Endothelial cell of umbilical vein (primary cell): ENCODE measurements at regions not wholly inside any gene's neighbourhood (a gene's known extent, or its start where the extent isn't known, plus 50 kb on each side); places are given as distances from the start of the nearest gene placed in this dataset.

Experiments used
- BruUV-seq: library from RNA; stranded (reverse); fragments of 400-500 nt; replicated peaks from 2 replicates; lab custom pipeline; 2021; lab: Mats Ljungman, UMichigan
- CTCF ChIA-PET: fragments of 300-600, 350-600 bp; sonication (Branson Sonifier 250); formaldehyde crosslinking; loops from one replicate; lab custom pipeline; 2021; ENCODE audit warnings: antibody characterized with exemption, inconsistent platforms; lab: Charles Lee
- POLR2A ChIA-PET: fragments of 300-600, 350-600 bp; sonication (Branson Sonifier 250); formaldehyde crosslinking; loops from one replicate; lab custom pipeline; 2021; ENCODE audit warnings: antibody characterized with exemption, inconsistent platforms; lab: Charles Lee
- DNase-seq: peaks from one replicate; pipeline ENCODE4 v3.0.0-alpha.2; 2011; ENCODE audit warnings: low read depth, low spot score
- FAIRE-seq: peaks from 2 replicates; lab custom pipeline; 2011; peaks lifted over from hg19 to GRCh38; lab: Jason Lieb, UNC
- H2AFZ ChIP-seq: 2 replicates; pipeline ENCODE4 v1.6.0; 2012; ENCODE audit warnings: low read depth, low read length, control low read depth, inconsistent platforms
- H3K27ac ChIP-seq: 2 replicates; pipeline ENCODE4 v1.5.1; 2011; ENCODE audit warnings: low read depth, mild to moderate bottlenecking, control low read depth, low read length, moderate library complexity; ENCODE audit not compliant: insufficient read depth
- H3K27me3 ChIP-seq, 2 experiments: 2 replicates each; pipeline versions ENCODE4 v1.6.0 to v1.6.1; 2011; ENCODE audit warnings: low read length in 2 of 2, mixed read lengths in 1 of 2; ENCODE audit not compliant: control insufficient read depth in 2 of 2, insufficient read depth in 2 of 2
- H3K36me3 ChIP-seq, 2 experiments: 2 replicates in 1 of 2; 3 replicates in 1 of 2; pipeline ENCODE4 v1.5.1; 2011; ENCODE audit warnings: low read length in 2 of 2, mild to moderate bottlenecking in 1 of 2, moderate library complexity in 1 of 2; ENCODE audit not compliant: control insufficient read depth in 2 of 2, insufficient read depth in 2 of 2; ENCODE audit errors: extremely low read depth in 1 of 2
- H3K4me1 ChIP-seq: 3 replicates; pipeline ENCODE4 v1.5.1; 2011; ENCODE audit warnings: mild to moderate bottlenecking, low read length; ENCODE audit not compliant: control insufficient read depth, insufficient read depth; ENCODE audit errors: extremely low read depth
- H3K4me2 ChIP-seq: 2 replicates; pipeline ENCODE4 v1.6.1; 2011; ENCODE audit warnings: low read length, control low read depth, mixed read lengths; ENCODE audit not compliant: insufficient read depth
- H3K4me3 ChIP-seq, 3 experiments: fragments of 200-600 bp in 1 of 3; sonication (generic), shearing (Covaris generic) in 1 of 3; replicated peaks in 1 of 3; 2 replicates each; pipeline ENCODE4 v1.5.1; 2011 to 2016; ENCODE audit warnings: control low read depth in 3 of 3, low read length in 3 of 3, mild to moderate bottlenecking in 2 of 3, inconsistent platforms in 1 of 3, low read depth in 1 of 3, moderate library complexity in 1 of 3; ENCODE audit not compliant: insufficient read depth in 1 of 3
- H3K79me2 ChIP-seq: 2 replicates; pipeline ENCODE4 v1.6.0; 2012; ENCODE audit warnings: low read length, inconsistent platforms; ENCODE audit not compliant: control insufficient read depth, insufficient read depth
- H3K9ac ChIP-seq: replicated peaks from 2 replicates; pipeline ENCODE3; 2011; ENCODE audit warnings: low read length, control low read depth; ENCODE audit not compliant: insufficient read depth; ENCODE audit errors: extremely low read depth
- H3K9me1 ChIP-seq: replicated peaks from 3 replicates; pipeline ENCODE4 v1.6.0; 2011; ENCODE audit warnings: mild to moderate bottlenecking, low read length; ENCODE audit not compliant: control insufficient read depth, insufficient read depth; ENCODE audit errors: extremely low read depth
- H3K9me3 ChIP-seq: replicated peaks from 2 replicates; pipeline ENCODE4 v1.5.1; 2012; ENCODE audit warnings: low read length, inconsistent platforms; ENCODE audit not compliant: control insufficient read depth, insufficient read depth
- H4K20me1 ChIP-seq: replicated peaks from 2 replicates; pipeline ENCODE3; 2011; ENCODE audit warnings: mild to moderate bottlenecking, low read length; ENCODE audit not compliant: control insufficient read depth, insufficient read depth; ENCODE audit errors: extremely low read depth
- EZH2 ChIP-seq: IDR thresholded peaks from 2 replicates; pipeline ENCODE4 v1.6.1; 2012; ENCODE audit warnings: borderline replicate concordance, low read depth, mild to moderate bottlenecking, moderate library complexity, low read length, inconsistent platforms; ENCODE audit not compliant: severe bottlenecking
- FOS ChIP-seq: IDR thresholded peaks from 2 replicates; pipeline ENCODE4 v1.6.1; 2011; ENCODE audit warnings: mild to moderate bottlenecking, low read length, moderate library complexity, borderline replicate concordance; ENCODE audit not compliant: insufficient read depth
- GATA2 ChIP-seq: IDR thresholded peaks from 2 replicates; pipeline ENCODE4 v1.7.0; 2011; ENCODE audit warnings: low read depth, mild to moderate bottlenecking, moderate library complexity, mixed read lengths, low read length; ENCODE audit not compliant: insufficient read length, insufficient read depth
- JUN ChIP-seq: IDR thresholded peaks from 2 replicates; pipeline ENCODE4 v1.6.1; 2011; ENCODE audit warnings: borderline replicate concordance, low read depth; ENCODE audit not compliant: insufficient read length, insufficient read depth
- MAX ChIP-seq: IDR thresholded peaks from 2 replicates; pipeline ENCODE4 v1.6.1; 2011; ENCODE audit not compliant: insufficient read depth, insufficient read length
- MYC ChIP-seq: IDR thresholded peaks from one replicate; pipeline ENCODE4 v1.6.1; 2011; ENCODE audit warnings: mild to moderate bottlenecking, low read depth, low read length
- POLR2A ChIP-seq: IDR thresholded peaks from 2 replicates; pipeline ENCODE4 v1.6.1; 2012; ENCODE audit warnings: low read depth, mild to moderate bottlenecking, control low read depth, low read length
- POLR2AphosphoS5 ChIP-seq: IDR thresholded peaks from 2 replicates; pipeline ENCODE4 v1.6.1; 2012; ENCODE audit warnings: low read depth, mild to moderate bottlenecking, control low read depth, low read length, moderate library complexity; ENCODE audit not compliant: insufficient read depth
- dilution Hi-C: fragments of 300-500 bp; cut with MboI; formaldehyde crosslinking; loops from one replicate; pipeline ENCODE4 v1.15.0; 2019; ENCODE audit warnings: low sequenced_read_pairs; ENCODE audit not compliant: extremely low pct_ligation_motif_present
- intact Hi-C: fragments of 100-400 bp; cut with micrococcal nuclease; formaldehyde crosslinking; loops from one replicate; pipeline ENCODE4 v1.10.0; 2022
- TF ChIP-seq, protein P1 (sequence below), 2 donors: IDR thresholded peaks; 1 replicate in 1 of 2; 2 replicates in 1 of 2; pipeline ENCODE4 v1.5.1; 2011; ENCODE audit warnings: low read length in 2 of 2, mild to moderate bottlenecking in 2 of 2, moderate library complexity in 2 of 2, control low read depth in 1 of 2, inconsistent platforms in 1 of 2, low read depth in 1 of 2; ENCODE audit not compliant: insufficient read depth in 1 of 2; ENCODE audit errors: extremely low read depth in 1 of 2

DNA sequence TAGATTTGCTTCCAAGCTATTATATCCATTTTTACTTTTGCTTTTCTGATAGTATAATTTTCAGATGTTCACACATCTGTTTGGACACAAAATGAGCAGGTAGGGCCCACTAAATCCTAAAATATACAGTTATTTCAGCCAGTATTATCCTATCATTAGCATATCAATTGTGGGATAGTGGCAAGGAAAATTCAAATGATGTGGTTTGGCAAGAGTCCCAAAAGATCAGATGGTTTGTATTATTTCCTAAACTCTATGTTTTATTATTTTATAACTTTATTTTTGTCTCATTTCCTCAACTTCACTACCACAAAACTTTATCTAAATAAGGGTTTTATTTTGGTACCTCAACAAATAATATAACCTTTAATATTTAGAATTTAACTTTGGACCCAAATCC is 1659.6 kb downstream of the NCAM2 start:
- H3K4me3 ChIP-seq = no peak overlapping the region
- no TSS peak for BruUV-seq
- no peak overlapping the region for H2AFZ ChIP-seq
- POLR2A ChIA-PET = no interaction called here
- no peak for FAIRE-seq
- CTCF ChIA-PET = no interaction called here
- DNase-seq = no peak
- no peaks in the 10 kb centered on the region for H3K27me3 ChIP-seq
- no peaks in the 10 kb centered on the region for H3K9me1 ChIP-seq
- no peaks in the 10 kb centered on the region for H4K20me1 ChIP-seq
- H3K4me2 ChIP-seq = no peak overlapping the region
- H3K79me2 ChIP-seq = no peaks in the 10 kb centered on the region
- H3K9me3 ChIP-seq = no peaks in the 10 kb centered on the region
- intact Hi-C loops = no loop called here
- no peaks in the 10 kb centered on the region for H3K36me3 ChIP-seq
- H3K9ac ChIP-seq = no peak overlapping the region
- no peaks in the 10 kb centered on the region for H3K4me1 ChIP-seq
- dilution Hi-C loops = no loop called here
- TF ChIP-seq MAX (no peak), POLR2AphosphoS5 (no peak), JUN (no peak), EZH2 (no peak), FOS (no peak), POLR2A (no peak), GATA2 (no peak), MYC (no peak)
- TF ChIP-seq, protein P1, sequence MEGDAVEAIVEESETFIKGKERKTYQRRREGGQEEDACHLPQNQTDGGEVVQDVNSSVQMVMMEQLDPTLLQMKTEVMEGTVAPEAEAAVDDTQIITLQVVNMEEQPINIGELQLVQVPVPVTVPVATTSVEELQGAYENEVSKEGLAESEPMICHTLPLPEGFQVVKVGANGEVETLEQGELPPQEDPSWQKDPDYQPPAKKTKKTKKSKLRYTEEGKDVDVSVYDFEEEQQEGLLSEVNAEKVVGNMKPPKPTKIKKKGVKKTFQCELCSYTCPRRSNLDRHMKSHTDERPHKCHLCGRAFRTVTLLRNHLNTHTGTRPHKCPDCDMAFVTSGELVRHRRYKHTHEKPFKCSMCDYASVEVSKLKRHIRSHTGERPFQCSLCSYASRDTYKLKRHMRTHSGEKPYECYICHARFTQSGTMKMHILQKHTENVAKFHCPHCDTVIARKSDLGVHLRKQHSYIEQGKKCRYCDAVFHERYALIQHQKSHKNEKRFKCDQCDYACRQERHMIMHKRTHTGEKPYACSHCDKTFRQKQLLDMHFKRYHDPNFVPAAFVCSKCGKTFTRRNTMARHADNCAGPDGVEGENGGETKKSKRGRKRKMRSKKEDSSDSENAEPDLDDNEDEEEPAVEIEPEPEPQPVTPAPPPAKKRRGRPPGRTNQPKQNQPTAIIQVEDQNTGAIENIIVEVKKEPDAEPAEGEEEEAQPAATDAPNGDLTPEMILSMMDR (IDR thresholded peaks at IDR 0.05; ENCODE audit: extremely low read depth in 1 of 2, insufficient read depth in 1 of 2, low read depth in 1 of 2, low read length in 2 of 2) = no peak
- H3K27ac ChIP-seq = no peak overlapping the region
